ENCODE measurements at regions not wholly inside any gene's neighbourhood (a gene's known extent, or its start where the extent isn't known, plus 50 kb on each side); places are given as distances from the start of the nearest gene placed in this dataset.

DNA sequence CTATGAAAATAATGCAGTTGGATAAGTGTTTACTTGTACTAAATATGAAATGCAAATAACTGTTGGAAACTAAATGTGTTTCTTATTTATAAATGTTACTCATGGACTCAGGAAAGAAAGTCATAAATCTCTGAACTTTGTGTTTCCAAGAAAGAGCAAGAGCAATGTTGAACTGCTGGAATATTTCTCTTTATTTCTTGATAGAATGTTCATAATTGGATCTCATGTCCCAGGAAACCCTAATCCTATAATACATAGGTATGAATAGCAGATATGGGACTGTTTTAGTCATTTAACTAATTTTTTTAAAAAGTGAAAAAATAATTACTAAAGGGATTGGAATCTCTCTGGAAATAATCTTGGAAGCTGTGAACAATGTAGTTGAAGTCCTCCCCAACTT lies 245.0 kb upstream of the ACTBL2 start:
- H3K4me1 ChIP-seq (ENCODE audit: insufficient read depth): no peaks in the 10 kb centered on the region

DNA sequence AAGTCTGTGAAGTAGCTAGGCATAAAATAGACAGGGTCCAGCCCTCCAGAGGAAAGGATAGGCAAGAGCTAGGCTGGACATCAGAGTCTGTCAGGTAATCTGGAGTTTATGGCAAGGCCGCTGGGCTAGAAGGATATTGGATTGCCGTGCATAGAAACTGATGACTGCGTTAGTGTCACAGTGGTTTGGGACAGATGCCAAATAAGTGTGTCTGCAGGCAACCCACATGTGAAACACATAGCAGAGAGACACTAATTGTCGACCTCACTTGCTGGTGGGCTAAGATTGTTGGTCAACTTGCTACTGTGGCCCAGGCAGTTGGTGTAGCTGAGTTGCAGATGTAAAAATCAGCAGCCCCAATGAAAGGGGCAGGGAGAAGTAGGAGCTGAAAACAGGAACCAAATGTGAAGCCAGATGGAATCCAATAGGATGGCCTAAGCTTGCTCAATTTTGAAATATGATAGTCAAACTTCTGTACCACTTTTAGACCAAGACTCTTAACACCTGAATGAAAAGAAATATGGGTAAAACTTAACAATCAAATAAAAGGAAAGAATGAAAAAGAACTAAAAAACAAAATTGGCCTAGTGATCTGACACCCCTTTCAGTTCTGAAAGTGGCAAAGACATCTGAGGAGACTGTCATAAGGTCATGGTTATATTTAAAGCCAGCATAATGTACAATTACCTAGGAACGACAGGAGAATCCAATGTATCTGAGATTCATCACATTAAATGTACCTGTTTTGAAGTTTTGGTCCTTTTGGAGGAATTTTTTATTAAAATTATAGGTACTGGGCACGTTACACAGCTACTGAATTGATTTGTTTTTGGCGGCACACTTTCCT lies 243.3 kb upstream of the ACTBL2 start:
- no peaks in the 10 kb centered on the region for H3K4me1 ChIP-seq (ENCODE audit: insufficient read depth)
- no peak overlapping the region for H2AFZ ChIP-seq
- no peak overlapping the region for H3K4me2 ChIP-seq
- WGBS (ENCODE audit: low lambda C conversion rate, missing lambda C conversion rate): 87% methylated on average over 7 of the region's 7 CpGs
- no peak for DNase-seq (ENCODE audit: low spot score)
- H3K9me2 ChIP-seq (replicated peaks; ENCODE audit: insufficient read depth): no peaks in the 10 kb centered on the region
- H3K4me3 ChIP-seq: no peak overlapping the region
- TF ChIP-seq EZH2 (IDR thresholded peaks at IDR 0.05; ENCODE audit: borderline replicate concordance) (no peak), EZH2phosphoT487 (IDR thresholded peaks at IDR 0.05; ENCODE audit: low read depth, severe bottlenecking, unreplicated experiment) (no peak)
- TF ChIP-seq, protein P1, sequence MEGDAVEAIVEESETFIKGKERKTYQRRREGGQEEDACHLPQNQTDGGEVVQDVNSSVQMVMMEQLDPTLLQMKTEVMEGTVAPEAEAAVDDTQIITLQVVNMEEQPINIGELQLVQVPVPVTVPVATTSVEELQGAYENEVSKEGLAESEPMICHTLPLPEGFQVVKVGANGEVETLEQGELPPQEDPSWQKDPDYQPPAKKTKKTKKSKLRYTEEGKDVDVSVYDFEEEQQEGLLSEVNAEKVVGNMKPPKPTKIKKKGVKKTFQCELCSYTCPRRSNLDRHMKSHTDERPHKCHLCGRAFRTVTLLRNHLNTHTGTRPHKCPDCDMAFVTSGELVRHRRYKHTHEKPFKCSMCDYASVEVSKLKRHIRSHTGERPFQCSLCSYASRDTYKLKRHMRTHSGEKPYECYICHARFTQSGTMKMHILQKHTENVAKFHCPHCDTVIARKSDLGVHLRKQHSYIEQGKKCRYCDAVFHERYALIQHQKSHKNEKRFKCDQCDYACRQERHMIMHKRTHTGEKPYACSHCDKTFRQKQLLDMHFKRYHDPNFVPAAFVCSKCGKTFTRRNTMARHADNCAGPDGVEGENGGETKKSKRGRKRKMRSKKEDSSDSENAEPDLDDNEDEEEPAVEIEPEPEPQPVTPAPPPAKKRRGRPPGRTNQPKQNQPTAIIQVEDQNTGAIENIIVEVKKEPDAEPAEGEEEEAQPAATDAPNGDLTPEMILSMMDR (IDR thresholded peaks at IDR 0.05; ENCODE audit: poor library complexity): no peak
- H3K9me3 ChIP-seq (ENCODE audit: low read depth): no peaks in the 10 kb centered on the region
- H3K36me3 ChIP-seq (replicated peaks; ENCODE audit: insufficient read depth, low read depth): no peaks in the 10 kb centered on the region
- H3K27me3 ChIP-seq: no peaks in the 10 kb centered on the region
- H3K27ac ChIP-seq: no peak overlapping the region
- H3K79me2 ChIP-seq: no peaks in the 10 kb centered on the region
- no peaks in the 10 kb centered on the region for H4K20me1 ChIP-seq (ENCODE audit: insufficient read depth, poor library complexity, severe bottlenecking)

More for the DNA sequence above, 245.0 kb upstream of the ACTBL2 start:
- no peaks in the 10 kb centered on the region for H4K20me1 ChIP-seq (ENCODE audit: insufficient read depth, poor library complexity, severe bottlenecking)
- H3K36me3 ChIP-seq (replicated peaks; ENCODE audit: insufficient read depth, low read depth): no peaks in the 10 kb centered on the region
- no peaks in the 10 kb centered on the region for H3K9me2 ChIP-seq (replicated peaks; ENCODE audit: insufficient read depth)
- H2AFZ ChIP-seq: no peak overlapping the region
- no peaks in the 10 kb centered on the region for H3K9me3 ChIP-seq (ENCODE audit: low read depth)
- H3K27ac ChIP-seq: no peak overlapping the region
- no peak overlapping the region for H3K4me3 ChIP-seq
- TF ChIP-seq EZH2 (IDR thresholded peaks at IDR 0.05; ENCODE audit: borderline replicate concordance): no peak
- H3K79me2 ChIP-seq: no peaks in the 10 kb centered on the region
- DNase-seq (ENCODE audit: low spot score): no peak
- no peak overlapping the region for H3K4me2 ChIP-seq
- no peaks in the 10 kb centered on the region for H3K27me3 ChIP-seq

DNA sequence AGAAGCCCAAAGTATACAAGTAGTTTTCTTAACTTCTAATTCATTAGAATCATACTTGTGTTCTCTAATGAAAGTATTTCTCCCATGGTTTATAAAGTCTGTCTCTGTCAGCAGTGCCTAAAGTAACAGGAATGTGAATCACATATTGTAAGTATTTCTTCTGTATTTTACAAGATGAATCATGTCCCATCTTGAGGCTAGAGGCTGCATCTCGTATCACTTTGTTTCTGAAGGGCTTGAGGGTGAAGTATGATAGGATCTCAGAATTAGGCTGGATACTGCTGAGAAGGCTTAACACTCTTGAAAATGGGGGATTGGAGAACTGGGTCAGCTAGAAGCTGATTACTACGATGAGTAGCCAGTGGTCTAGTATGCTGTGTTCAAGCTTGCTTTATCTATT lies 242.2 kb upstream of the ACTBL2 start:
- Histone ChIP-seq H3K9me2 (replicated peaks; ENCODE audit: insufficient read depth) (no peaks in the 10 kb centered on the region), H3K36me3 (replicated peaks; ENCODE audit: insufficient read depth, low read depth) (no peaks in the 10 kb centered on the region), H3K4me2 (no peak overlapping the region), H3K4me3 (no peak overlapping the region), H4K20me1 (ENCODE audit: insufficient read depth, poor library complexity, severe bottlenecking) (no peaks in the 10 kb centered on the region), H2AFZ (no peak overlapping the region), H3K9me3 (ENCODE audit: low read depth) (no peaks in the 10 kb centered on the region), H3K4me1 (ENCODE audit: insufficient read depth) (no peaks in the 10 kb centered on the region), H3K79me2 (no peaks in the 10 kb centered on the region), H3K27me3 (no peaks in the 10 kb centered on the region), H3K27ac (no peak overlapping the region)
- no peak for TF ChIP-seq EZH2 (IDR thresholded peaks at IDR 0.05; ENCODE audit: borderline replicate concordance)
- no peak for TF ChIP-seq EZH2phosphoT487 (IDR thresholded peaks at IDR 0.05; ENCODE audit: low read depth, severe bottlenecking, unreplicated experiment)
- TF ChIP-seq, protein P1 (IDR thresholded peaks at IDR 0.05; ENCODE audit: poor library complexity): no peak
- no peak for DNase-seq (ENCODE audit: low spot score)
- WGBS (ENCODE audit: low lambda C conversion rate, missing lambda C conversion rate): 75% methylated on average over 2 of the region's 2 CpGs

DNA sequence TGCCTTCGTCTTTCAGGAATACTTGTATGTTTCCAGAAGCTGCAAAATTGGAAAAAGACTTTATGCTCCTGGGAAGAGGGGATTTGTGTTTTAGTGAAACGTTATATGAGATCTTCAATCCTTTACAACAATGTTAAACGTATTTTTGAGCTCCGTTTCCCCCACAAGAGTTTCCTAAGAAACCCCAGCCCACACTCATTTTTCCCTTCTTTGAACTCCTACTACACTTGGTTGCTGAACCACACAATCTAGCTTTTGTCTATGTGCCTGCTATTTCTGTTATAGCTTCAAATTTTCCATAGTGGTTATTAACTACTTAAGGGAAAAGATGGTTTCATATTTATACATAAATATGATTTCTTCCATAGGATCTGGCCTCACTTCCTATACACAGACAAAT lies 238.6 kb upstream of the ACTBL2 start:
- no peaks in the 10 kb centered on the region for H3K4me1 ChIP-seq (ENCODE audit: insufficient read depth)
- no peaks in the 10 kb centered on the region for H3K9me2 ChIP-seq (replicated peaks; ENCODE audit: insufficient read depth)
- H3K27ac ChIP-seq: no peak overlapping the region
- no peak overlapping the region for H3K4me2 ChIP-seq
- no peaks in the 10 kb centered on the region for H3K36me3 ChIP-seq (replicated peaks; ENCODE audit: insufficient read depth, low read depth)
- no peaks in the 10 kb centered on the region for H3K9me3 ChIP-seq (ENCODE audit: low read depth)
- DNase-seq (ENCODE audit: low spot score): no peak
- no peaks in the 10 kb centered on the region for H3K27me3 ChIP-seq
- H3K4me3 ChIP-seq: no peak overlapping the region
- no peak overlapping the region for H2AFZ ChIP-seq
- 93% methylated on average over 4 of the region's 4 CpGs for WGBS (ENCODE audit: low lambda C conversion rate, missing lambda C conversion rate)
- TF ChIP-seq EZH2 (IDR thresholded peaks at IDR 0.05; ENCODE audit: borderline replicate concordance): no peak
- TF ChIP-seq, protein P1 (IDR thresholded peaks at IDR 0.05; ENCODE audit: poor library complexity): no peak
- TF ChIP-seq EZH2phosphoT487 (IDR thresholded peaks at IDR 0.05; ENCODE audit: low read depth, severe bottlenecking, unreplicated experiment): no peak
- no peaks in the 10 kb centered on the region for H3K79me2 ChIP-seq
- H4K20me1 ChIP-seq (ENCODE audit: insufficient read depth, poor library complexity, severe bottlenecking): no peaks in the 10 kb centered on the region

Data from hepatocyte (in vitro differentiated cells).